LNCaP clone FGC (cell line): ENCODE measurements at regions not wholly inside any gene's neighbourhood (a gene's known extent, or its start where the extent isn't known, plus 50 kb on each side); places are given as distances from the start of the nearest gene placed in this dataset.
"Not testable (repeated sequence)": the region's sequence is repeated elsewhere in the genome, so short reads cannot be mapped to it uniquely, and the experiment has no call there.

Source experiments
- DNase-seq: peaks from one replicate; pipeline ENCODE4 v3.0.0-alpha.2; 2011; ENCODE audit warnings: low read depth
- H3K4me3 ChIP-seq: 2 replicates; pipeline ENCODE4 v1.5.1; 2011; ENCODE audit warnings: mild to moderate bottlenecking, low read depth, low read length, control low read depth
- CTCF ChIP-seq: IDR thresholded peaks from 2 replicates; pipeline ENCODE4 v1.5.1; 2012; ENCODE audit warnings: mild to moderate bottlenecking; ENCODE audit not compliant: control insufficient read depth, insufficient read depth; ENCODE audit errors: extremely low read depth

GRCh38 chr2:85969367-85969766 lies 80.6 kb upstream of the ST3GAL5 start:
- DNase-seq, H3K4me3 ChIP-seq: not testable (repeated sequence)

GRCh38 chr2:85965770-85966169 lies 77.0 kb upstream of the ST3GAL5 start:
- DNase-seq, H3K4me3 ChIP-seq: not testable (repeated sequence)

GRCh38 chr2:85963747-85964418 lies 75.1 kb upstream of the ST3GAL5 start:
- not testable (repeated sequence) for DNase-seq, H3K4me3 ChIP-seq

GRCh38 chr2:85963068-85963467 lies 74.3 kb upstream of the ST3GAL5 start:
- no peak for TF ChIP-seq CTCF

GRCh38 chr2:85961754-85962153 lies 73.0 kb upstream of the ST3GAL5 start:
- no peak for TF ChIP-seq CTCF
- no peak for DNase-seq
- no peak overlapping the region for H3K4me3 ChIP-seq

More at GRCh38 chr2:85963068-85963467, 74.3 kb upstream of the ST3GAL5 start:
- no peak overlapping the region for H3K4me3 ChIP-seq
- no peak for DNase-seq

- TF ChIP-seq CTCF: no peak
- DNase-seq: no peak
- H3K4me3 ChIP-seq: no peak overlapping the region
These were observed 72.3 kb upstream of the ST3GAL5 start for GRCh38 chr2:85961053-85961452.

- TF ChIP-seq CTCF: no peak
- no peak for DNase-seq
- H3K4me3 ChIP-seq: no peak overlapping the region
These were observed 71.0 kb upstream of the ST3GAL5 start for GRCh38 chr2:85959826-85960225.

- no peak for DNase-seq
- TF ChIP-seq CTCF: no peak
- no peak overlapping the region for H3K4me3 ChIP-seq
These were observed 70.4 kb upstream of the ST3GAL5 start for GRCh38 chr2:85959185-85959584.

- no peak overlapping the region for H3K4me3 ChIP-seq
- no peak for TF ChIP-seq CTCF
- DNase-seq: no peak
These were observed 69.9 kb upstream of the ST3GAL5 start for GRCh38 chr2:85958731-85959130.
